ELR (cell line): ENCODE measurements at regions not wholly inside any gene's neighbourhood (a gene's known extent, or its start where the extent isn't known, plus 50 kb on each side); places are given as distances from the start of the nearest gene placed in this dataset.
A peak's percentile ranks its signal among the peaks of the same experiment; 100 is the strongest.
"Not testable (repeated sequence)": the region's sequence is repeated elsewhere in the genome, so short reads cannot be mapped to it uniquely, and the experiment has no call there.

Experiments used
- DNase-seq: peaks from one replicate; pipeline ENCODE4 v3.0.0-alpha.2; 2015; ENCODE audit warnings: low read depth

GRCh38 chr14:89486961-89487360 is 69.9 kb upstream of the FOXN3 start:
- DNase-seq, result no peak

- DNase-seq, result no peak
These were observed 69.5 kb upstream of the FOXN3 start for GRCh38 chr14:89486505-89486904.

GRCh38 chr14:89485264-89485663 is 68.2 kb upstream of the FOXN3 start:
- no peak for DNase-seq

- DNase-seq, result no peak
These were observed 67.2 kb upstream of the FOXN3 start for GRCh38 chr14:89484051-89484844.

GRCh38 chr14:89481196-89481595 is 64.2 kb upstream of the FOXN3 start:
- no peak for DNase-seq

- no peak for DNase-seq
These were observed 63.2 kb upstream of the FOXN3 start for GRCh38 chr14:89480278-89480677.

- DNase-seq, result no peak
These were observed 62.8 kb upstream of the FOXN3 start for GRCh38 chr14:89479802-89480201.

GRCh38 chr14:89477391-89477790 is 60.4 kb upstream of the FOXN3 start:
- no peak for DNase-seq

GRCh38 chr14:89476354-89476896 is 59.4 kb upstream of the FOXN3 start:
- DNase-seq, result no peak

GRCh38 chr14:89474464-89474863 is 57.4 kb upstream of the FOXN3 start:
- no peak for DNase-seq

GRCh38 chr14:89473989-89474388 is 57.0 kb upstream of the FOXN3 start:
- DNase-seq, result peak; percentile 51

- no peak for DNase-seq
These were observed 56.5 kb upstream of the FOXN3 start for GRCh38 chr14:89473569-89473968.

GRCh38 chr14:89470401-89470800 is 53.4 kb upstream of the FOXN3 start:
- no peak for DNase-seq

- no peak for DNase-seq
These were observed 52.5 kb upstream of the FOXN3 start for GRCh38 chr14:89469210-89470198.

GRCh38 chr14:89468566-89468965 is 51.5 kb upstream of the FOXN3 start:
- DNase-seq, result no peak

- DNase-seq, result not testable (repeated sequence)
These were observed 51.0 kb upstream of the FOXN3 start for GRCh38 chr14:89468030-89468429.

GRCh38 chr14:89466944-89467343 is 49.9 kb upstream of the FOXN3 start:
- no peak for DNase-seq
